GM18499 (cell line): ENCODE measurements at regions not wholly inside any gene's neighbourhood (a gene's known extent, or its start where the extent isn't known, plus 50 kb on each side); places are given as distances from the start of the nearest gene placed in this dataset.
A peak's percentile ranks its signal among the peaks of the same experiment; 100 is the strongest.
"Not testable (repeated sequence)": the region's sequence is repeated elsewhere in the genome, so short reads cannot be mapped to it uniquely, and the experiment has no call there.

Source experiments
- ATAC-seq: cut with Tn5 transposase; IDR thresholded peaks from one replicate; pipeline ENCODE4 v1.9.1; 2021; ENCODE audit warnings: moderate number of reproducible peaks; ENCODE audit not compliant: insufficient read depth, unreplicated experiment

DNA sequence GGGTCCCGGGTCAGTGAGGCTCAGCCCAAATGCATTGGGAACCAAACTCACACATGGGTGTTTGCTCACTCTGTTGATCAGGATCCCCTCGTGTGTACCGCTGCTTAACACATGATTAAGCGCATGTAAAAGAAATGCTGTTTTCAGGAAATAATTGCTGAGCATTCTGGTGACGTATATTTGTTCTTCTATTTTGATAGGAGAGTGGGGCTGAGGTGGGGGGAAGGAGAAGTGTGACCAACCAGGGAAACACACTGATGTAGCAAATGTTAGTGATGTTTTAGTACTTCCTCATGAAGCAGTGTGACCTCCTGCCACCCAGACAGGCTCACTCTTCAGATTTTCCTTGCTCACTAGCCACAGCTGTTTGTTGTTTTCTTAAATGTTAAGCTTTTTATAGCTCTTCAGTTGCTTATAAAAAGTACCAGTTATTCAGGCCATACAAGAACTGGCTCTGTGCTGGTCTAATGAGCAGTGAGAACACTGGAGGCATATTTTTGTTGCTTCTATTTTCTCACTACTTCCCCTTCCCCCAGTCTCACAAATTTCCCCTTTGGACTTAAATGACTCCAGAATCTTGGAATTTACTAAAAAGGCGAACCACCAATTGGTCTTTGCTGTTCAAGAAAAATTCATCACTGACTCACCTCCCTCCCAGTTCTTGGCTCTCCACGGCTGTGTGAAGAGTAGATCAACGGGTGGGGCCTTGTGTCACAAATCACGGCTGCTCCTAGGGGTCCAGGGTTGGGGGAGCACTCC, 79.2 kb upstream of the BACH2 start:
- no peak for ATAC-seq

GRCh38 chr6:90374201-90374600, 77.6 kb upstream of the BACH2 start:
- no peak for ATAC-seq

- no peak for ATAC-seq
Measured at GRCh38 chr6:90372885-90373284, 76.2 kb upstream of the BACH2 start.

GRCh38 chr6:90372450-90372849, 75.8 kb upstream of the BACH2 start:
- ATAC-seq, result no peak

GRCh38 chr6:90370493-90370959, 73.9 kb upstream of the BACH2 start:
- no peak for ATAC-seq

DNA sequence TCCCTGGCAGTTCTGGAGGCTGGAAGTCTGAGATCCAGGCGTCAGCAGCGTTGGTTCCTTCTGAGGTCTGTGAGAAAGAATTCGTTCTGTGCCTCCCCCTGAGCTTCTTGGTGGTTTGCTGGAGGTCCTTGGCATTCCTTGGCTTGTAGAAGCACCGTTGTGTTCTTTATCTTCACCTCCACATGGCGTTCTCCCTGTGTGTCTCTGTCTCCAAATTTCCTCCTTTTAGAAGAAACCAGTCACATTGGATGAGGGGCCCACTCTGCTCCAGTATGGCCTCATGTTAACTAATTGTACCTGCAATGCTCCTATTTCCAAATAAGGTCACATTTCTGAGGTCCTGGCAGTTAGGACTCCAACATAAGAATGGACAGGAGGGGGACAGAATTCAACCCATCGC, 73.0 kb upstream of the BACH2 start:
- no peak for ATAC-seq

DNA sequence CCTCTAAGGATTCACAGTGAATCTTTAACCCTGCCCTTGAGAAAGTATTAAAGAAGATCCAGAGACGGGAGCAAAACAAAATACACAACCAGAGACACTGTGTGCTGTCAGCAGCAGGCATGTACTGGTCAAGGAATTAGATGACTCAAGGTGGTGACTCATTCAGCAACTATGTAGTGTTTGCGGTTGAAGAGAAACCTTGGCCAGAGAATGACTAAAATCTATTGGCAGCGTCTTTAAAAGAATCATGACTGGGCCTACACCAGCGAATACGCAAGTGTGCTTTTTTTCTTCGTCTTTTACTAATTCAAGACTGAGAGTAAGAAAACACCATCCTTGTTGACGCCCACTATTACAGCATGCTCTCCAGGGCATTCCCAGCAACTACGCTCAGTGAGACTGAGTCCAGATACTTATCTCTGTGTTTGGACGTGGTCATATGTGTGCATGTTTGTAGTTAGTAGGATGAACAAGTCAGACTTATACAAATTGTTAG, 72.4 kb upstream of the BACH2 start:
- ATAC-seq, result peak; percentile 100

- ATAC-seq, result no peak
Measured at GRCh38 chr6:90368601-90369000, 72.0 kb upstream of the BACH2 start.

- ATAC-seq, result no peak
Measured at GRCh38 chr6:90368001-90368400, 71.4 kb upstream of the BACH2 start.

DNA sequence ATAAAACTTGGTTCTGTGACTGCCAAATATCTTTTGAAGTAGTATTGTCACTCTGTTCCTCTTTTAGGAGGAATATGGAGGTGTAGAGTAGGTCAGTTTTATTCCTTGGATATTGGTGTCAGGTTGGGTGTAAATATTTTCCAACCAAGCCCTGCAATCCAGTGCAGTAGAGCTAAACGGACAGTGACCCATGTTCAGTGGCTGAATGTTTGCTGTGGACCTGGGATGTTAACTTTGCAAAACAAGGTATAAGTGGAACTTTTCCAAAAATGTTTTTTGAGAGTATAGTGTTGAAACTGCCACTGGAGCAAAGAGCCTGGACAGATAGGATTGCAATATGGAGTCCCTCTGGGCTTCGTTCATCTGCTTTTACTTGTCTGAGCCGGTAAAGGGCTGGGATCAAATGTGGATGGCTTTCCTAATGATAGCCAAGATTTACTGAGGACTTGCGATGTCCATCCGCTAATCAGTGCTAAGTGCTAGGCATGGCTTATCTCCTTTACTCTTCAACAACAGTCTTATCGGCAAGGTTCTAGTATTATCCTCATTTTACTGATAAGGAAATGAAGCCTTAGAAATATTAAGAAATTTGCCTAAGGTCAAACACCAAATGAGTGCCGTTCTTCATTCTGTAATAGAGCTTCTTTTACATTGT, 69.0 kb upstream of the BACH2 start:
- ATAC-seq, result no peak

GRCh38 chr6:90365002-90365401, 68.4 kb upstream of the BACH2 start:
- ATAC-seq, result no peak

GRCh38 chr6:90364286-90364685, 67.6 kb upstream of the BACH2 start:
- ATAC-seq, result no peak

GRCh38 chr6:90362318-90362717, 65.7 kb upstream of the BACH2 start:
- ATAC-seq, result no peak

- no peak for ATAC-seq
Measured at GRCh38 chr6:90361174-90361573, 64.5 kb upstream of the BACH2 start.

DNA sequence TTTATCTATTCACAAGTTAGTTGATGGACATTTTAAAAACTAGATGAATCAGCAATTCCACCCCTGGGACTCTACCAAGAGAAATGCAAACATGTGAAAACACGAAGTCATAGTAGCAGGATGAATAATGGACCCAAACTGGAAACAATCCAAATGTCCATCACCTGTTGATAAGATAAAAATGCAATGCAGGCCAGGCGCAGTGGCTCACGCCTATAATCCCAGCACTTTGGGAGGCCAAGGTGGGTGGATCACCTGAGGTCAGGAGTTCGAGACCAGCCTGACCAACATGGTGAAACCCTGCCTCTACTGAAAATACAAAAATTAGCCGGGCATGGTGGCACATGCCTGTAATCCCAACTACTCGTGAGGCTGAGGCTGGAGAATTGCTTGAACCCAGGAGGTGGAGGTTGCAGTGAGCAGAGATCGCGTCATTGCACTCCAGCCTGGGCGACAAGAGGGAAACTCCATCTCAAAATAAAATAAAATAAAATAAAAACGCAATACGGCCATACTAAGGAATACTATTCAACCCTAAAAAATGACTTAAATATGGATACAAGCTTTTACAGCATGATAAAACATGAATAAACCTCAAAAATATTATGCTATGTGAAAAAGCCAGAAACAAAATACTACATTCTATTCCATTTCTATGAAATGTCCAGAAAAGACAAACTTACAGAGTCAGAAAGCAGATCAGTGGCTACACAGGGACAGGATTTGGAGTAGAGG, 61.6 kb upstream of the BACH2 start:
- ATAC-seq, result not testable (repeated sequence)

DNA sequence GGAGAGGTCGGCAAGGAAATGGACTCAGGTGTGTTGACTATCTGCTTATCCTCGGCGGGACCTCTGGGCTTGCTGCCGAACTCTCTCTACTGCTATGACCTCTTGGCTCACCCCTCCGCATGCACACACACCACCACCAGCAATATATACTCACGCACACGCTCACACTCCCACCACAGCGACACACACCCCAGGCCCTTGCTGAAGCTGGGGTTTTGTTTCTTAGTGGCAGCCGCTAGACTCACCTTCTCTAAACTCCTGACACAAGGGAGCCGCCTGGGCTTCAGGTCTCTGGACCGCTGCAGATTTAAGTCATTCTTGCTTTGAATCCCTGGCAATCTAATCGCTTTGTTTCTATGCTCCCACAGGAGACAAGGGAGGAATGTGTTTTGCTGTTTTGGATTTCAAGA, 59.4 kb upstream of the BACH2 start:
- ATAC-seq, result no peak

DNA sequence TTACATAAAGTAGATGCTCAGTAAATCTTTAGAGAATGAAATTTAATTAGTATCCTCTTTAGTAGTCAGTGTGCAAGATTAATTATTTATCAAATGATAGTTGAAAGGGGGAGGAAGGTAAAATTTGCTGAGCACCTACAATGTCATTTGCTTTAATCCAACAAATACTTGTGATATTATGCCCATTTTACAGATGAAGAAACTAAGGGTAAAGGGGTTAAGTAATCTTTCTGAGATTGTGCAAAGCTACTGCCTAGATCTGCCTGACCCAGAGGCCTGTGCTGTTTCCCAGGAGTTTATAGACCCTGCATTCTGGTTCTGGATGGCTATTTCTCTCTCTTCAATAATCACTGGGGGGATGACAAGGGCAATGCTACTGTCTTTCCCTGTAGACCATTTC, 58.3 kb upstream of the BACH2 start:
- ATAC-seq, result no peak

GRCh38 chr6:90351696-90352095, 55.1 kb upstream of the BACH2 start:
- ATAC-seq, result no peak

- ATAC-seq, result no peak
Measured at GRCh38 chr6:90350689-90351554, 54.3 kb upstream of the BACH2 start.

GRCh38 chr6:90347411-90347851, 50.8 kb upstream of the BACH2 start:
- ATAC-seq, result no peak
